NCI-H1092 (cell line): ENCODE measurements at regions not wholly inside any gene's neighbourhood (a gene's known extent, or its start where the extent isn't known, plus 50 kb on each side); places are given as distances from the start of the nearest gene placed in this dataset.

Experiments
- DNase-seq: peaks from one replicate; lab custom pipeline; 2025; lab: John Stamatoyannopoulos, UW

GRCh38 chr1:58136387-58136786, 410.1 kb downstream of the OMA1 start:
- DNase-seq, result no peak

GRCh38 chr1:58135821-58136321, 410.7 kb downstream of the OMA1 start:
- no peak for DNase-seq

- no peak for DNase-seq
Observed at GRCh38 chr1:58133562-58133961, 413.0 kb downstream of the OMA1 start.

- no peak for DNase-seq
Observed at GRCh38 chr1:58123051-58123450, 423.5 kb downstream of the OMA1 start.

GRCh38 chr1:58119971-58120370, 426.6 kb downstream of the OMA1 start:
- no peak for DNase-seq

GRCh38 chr1:58116284-58116683, 430.2 kb downstream of the OMA1 start:
- DNase-seq, result no peak

GRCh38 chr1:58109646-58110200, 436.8 kb downstream of the OMA1 start:
- no peak for DNase-seq

- no peak for DNase-seq
Observed at GRCh38 chr1:58108783-58109182, 437.7 kb downstream of the OMA1 start.

- no peak for DNase-seq
Observed at GRCh38 chr1:58107943-58108342, 438.6 kb downstream of the OMA1 start.

- no peak for DNase-seq
Observed at GRCh38 chr1:58104960-58105359, 441.6 kb downstream of the OMA1 start.

- DNase-seq, result no peak
Observed at GRCh38 chr1:58096714-58097113, 449.8 kb downstream of the OMA1 start.

- DNase-seq, result no peak
Observed at GRCh38 chr1:58095183-58095582, 451.3 kb downstream of the OMA1 start.

GRCh38 chr1:58094221-58094620, 452.3 kb downstream of the OMA1 start:
- DNase-seq, result no peak

GRCh38 chr1:58090640-58091039, 455.9 kb downstream of the OMA1 start:
- no peak for DNase-seq

GRCh38 chr1:58089898-58090534, 456.5 kb downstream of the OMA1 start:
- no peak for DNase-seq

GRCh38 chr1:58084266-58084665, 462.3 kb downstream of the OMA1 start:
- DNase-seq, result no peak

GRCh38 chr1:58082596-58082995, 463.9 kb downstream of the OMA1 start:
- no peak for DNase-seq

- no peak for DNase-seq
Observed at GRCh38 chr1:58076258-58076657, 470.3 kb downstream of the OMA1 start.

- no peak for DNase-seq
Observed at GRCh38 chr1:58075188-58075578, 471.3 kb downstream of the OMA1 start.

- no peak for DNase-seq
Observed at GRCh38 chr1:58072450-58072849, 474.1 kb downstream of the OMA1 start.

- no peak for DNase-seq
Observed at GRCh38 chr1:58067082-58067481, 479.4 kb downstream of the OMA1 start.

- no peak for DNase-seq
Observed at GRCh38 chr1:58065520-58065919, 481.0 kb downstream of the OMA1 start.

GRCh38 chr1:58064166-58064565, 482.4 kb downstream of the OMA1 start:
- no peak for DNase-seq

- DNase-seq, result no peak
Observed at GRCh38 chr1:58063095-58063494, 483.4 kb downstream of the OMA1 start.
